DMS79 treated with DMSO at 0.1 percent for 48 hours (cell line): ENCODE measurements at regions not wholly inside any gene's neighbourhood (a gene's known extent, or its start where the extent isn't known, plus 50 kb on each side); places are given as distances from the start of the nearest gene placed in this dataset.

Source experiments
- DNase-seq: peaks from one replicate; lab custom pipeline; 2025; lab: John Stamatoyannopoulos, UW

DNA sequence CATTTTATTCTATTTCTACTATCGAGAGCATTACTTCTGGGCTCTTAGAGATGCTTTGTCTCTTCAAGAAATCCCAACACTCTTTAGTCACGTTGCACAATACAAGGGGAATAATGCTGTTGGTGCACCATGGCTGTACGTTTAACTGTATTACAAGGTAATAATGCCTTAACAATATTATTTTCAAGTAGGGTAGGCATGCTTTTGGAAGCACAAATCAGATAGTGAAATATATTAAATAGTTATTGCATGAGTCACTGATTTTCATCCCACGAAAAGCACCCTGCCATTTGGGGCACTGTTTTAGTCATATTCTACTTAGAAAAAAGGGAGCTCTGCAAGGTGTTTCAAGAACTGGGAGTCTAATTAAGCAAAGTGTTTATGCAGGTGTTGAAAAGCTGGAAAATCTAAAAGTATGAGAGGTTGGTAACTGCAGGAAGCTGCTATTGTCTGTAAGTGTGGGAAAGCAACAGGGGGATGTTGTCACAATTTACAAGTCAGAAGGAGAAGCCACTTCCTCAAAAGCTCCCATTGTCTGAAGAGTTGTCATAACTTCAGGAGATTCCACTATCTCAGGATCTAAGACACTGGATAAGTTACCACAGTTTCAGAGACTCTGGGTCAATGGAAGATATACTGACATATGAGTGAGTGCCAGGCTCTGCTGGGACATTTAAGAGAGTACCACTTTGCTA, 218.2 kb downstream of the JRKL start:
- no peak for DNase-seq

DNA sequence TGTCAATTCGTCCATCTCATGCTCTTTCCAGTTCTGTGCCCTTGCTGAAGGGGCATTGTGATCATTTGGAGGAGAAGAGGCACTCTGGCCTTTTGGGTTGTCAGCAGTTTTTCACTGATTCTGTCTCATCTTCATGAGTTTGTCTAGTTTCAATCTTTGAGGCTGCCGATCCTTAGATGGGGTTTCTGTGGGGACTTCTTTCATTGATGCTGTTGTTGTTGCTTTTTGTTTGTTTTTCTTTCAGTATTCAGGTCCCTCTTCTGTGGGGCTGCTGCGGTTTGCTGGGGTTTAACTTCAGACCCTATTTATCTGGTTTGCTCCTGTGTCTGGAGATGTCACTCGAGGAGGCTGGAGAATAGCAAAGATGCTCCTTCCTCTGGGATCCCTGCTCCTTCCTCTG, 224.3 kb downstream of the JRKL start:
- no peak for DNase-seq

DNA sequence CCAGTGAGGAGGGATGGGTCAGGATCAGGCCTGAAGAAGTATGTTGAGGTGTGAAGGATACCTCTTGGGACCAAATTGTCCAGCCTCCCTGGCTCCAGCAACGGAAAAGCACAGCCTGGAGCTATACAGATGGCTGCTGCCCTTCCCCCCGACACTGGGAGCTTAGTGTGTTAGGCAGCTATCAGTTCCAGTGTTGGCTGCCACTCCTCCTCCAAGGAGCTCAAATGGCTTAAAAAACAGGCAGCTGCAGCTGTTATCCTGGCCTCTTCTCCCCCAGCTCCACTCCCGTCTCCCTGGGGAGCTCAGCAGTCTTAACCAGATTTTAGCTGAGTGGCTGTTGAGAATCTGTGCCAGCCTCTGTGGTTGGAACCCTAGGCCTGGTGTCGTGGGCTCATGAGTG, 225.0 kb downstream of the JRKL start:
- DNase-seq: no peak

DNA sequence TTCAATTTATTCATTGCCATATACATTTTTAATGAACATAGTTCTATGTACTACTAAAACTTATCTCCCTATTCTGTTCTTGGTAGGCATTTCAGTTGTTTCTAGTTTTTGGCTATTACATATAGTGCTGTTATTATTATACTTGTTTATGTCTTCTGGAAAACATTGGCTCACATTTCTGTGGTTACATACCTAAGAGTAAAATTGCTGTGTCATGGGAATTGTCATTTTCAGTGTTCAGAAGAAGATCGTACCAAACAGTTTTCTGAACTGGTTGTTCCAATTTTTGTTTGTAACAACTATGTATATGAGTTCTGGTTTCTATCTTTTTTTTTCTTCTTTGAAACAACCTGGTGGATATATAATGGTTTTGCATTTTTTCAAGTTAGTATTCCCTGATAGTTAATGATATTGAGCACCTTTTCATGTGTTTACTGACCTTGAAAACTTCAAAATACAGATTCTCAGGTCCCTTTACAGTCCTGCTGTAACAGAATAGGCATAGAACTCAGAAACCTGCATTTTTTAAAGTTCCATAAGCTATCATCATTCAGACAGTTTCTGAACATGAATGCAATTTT, 230.7 kb downstream of the JRKL start:
- DNase-seq: no peak

DNA sequence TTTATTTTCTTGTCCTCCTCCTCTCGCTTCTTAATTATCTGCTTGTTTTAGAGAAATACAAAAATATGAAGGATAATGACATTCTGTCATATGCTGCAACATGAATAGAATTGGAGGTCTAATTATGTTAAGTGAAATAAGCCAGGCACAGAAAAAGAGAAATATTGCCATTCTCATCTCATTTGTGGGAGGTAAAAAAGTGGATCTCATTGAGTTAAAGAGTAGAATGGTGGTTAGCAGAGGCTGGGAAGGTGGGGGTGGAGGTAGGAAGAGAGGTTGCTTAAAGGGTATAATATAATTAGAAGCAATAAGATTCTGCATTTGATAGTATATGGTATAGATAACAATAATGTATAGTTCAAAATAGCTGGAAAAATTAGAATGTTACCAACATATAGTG, 231.3 kb downstream of the JRKL start:
- no peak for DNase-seq

DNA sequence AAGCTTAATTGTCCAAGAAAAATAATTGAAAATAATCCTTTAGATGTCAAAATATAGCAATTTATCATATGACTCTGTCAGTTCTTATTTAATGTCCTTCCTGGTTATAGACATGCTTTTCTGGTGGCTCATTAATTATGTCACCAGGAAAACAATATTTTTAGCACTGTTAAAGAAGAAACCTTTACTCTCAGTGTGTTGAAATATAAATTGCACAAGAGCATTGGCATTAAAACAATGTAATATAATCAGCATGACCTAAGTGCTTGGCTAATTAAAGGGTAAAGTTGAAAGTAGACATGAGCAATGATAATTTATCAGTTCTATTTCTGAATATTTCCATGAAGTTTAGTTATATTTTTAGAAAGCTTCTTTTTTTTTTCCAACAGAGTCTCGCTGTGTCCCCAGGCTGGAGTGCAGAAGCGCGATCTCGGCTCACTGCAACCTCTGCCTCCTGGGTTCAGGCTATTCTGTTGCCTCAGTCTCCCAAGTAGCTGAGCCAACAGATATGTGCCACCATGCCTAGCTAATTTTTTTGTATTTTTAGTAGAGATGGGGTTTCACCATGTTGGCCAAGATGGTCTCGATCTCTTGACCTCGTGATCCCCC, 232.3 kb downstream of the JRKL start:
- DNase-seq: no peak

DNA sequence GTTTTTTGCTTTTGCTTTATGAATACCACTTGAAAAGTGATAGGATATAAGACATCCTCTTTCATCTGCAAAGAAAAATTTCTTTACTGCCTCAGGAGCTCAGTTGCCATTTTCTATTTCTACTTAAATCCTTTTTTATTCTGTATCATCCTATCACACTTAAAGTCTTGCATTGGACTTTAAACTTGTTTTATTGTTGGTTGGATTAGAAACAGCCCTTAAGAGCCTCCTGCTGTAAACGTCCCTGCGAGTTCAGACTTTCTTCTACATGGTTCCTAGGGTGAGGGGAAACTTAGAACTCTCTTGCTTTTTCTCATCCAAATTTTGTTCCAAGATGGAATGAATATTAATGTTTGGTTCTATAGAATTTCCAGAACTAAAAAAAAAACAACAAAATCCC, 234.3 kb downstream of the JRKL start:
- DNase-seq: no peak

DNA sequence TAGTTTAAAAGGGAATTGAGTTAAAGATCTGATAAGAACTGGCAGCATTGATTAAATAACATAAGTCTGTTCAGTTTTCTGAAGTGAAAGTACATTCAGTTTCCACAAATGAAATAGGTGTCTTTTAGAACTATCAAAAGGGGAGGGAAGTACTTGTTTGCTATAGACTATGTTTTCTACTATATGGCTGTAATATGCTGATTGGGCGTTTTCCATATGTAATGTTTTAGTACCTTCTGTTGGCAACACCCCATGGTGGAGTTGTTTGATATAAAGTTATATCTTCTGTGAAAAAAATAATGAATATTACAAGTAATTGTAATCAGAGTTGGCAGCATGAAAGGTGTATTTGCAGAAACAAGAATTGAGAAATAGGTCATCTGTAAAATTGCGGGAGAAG, 237.6 kb downstream of the JRKL start:
- DNase-seq: no peak

DNA sequence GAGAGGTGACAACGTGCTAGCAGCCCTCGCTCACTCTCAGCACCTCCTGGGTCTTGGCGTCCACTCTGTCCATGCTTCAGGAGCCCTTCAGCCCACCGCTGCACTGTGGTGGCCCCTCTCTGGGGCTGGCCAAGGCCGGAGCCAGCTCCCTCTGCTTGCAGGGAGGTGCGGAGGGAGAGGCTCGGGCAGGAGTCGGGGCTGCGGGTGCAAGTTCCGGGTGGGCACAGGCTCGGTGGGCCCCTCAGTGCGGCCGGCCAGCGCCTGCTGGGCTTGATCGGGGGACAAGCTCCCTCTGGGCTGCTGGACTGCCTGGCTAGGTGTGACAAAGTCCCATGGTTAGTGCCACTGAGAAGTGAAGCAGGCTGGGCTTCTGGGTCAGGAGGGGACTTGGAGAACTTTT, 245.8 kb downstream of the JRKL start:
- DNase-seq: no peak

DNA sequence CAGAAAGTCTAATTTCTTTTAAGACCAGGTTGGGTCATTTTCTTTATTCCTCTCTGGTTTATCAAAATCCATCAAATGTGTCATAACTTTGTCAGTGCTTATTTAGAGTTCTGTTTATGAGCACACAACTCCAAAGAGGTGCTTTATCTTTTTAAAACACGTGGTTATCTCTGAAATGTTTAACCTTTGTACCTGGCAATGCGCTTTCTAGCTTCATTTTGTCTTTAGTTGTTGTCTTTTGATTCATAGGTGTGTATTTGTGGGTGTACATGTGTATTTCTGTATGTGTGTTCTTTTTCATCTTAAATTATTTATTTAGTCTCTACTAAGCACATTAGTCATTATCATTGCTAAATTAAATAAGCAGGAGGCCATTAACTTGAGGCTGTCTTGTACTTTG, 251.4 kb downstream of the JRKL start:
- no peak for DNase-seq

DNA sequence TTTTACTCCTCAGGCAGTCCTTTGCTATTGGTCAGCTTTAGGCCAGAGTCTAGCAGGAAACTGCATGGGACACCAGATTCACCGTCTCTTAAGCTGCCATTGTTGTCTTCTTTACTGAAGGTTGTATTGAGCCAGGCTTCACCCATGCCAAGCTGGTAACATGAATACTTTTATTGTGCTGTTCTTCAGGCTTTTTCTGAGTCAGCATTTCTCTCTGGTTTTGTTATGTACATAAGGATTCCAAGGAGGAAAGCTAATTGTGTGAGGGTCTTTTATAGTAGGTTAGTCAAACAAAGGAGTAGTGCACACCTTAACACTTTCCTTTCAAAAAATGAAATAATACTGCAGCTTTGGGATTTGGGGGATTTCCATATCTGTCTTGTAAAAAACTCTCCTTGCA, 252.8 kb downstream of the JRKL start:
- no peak for DNase-seq

DNA sequence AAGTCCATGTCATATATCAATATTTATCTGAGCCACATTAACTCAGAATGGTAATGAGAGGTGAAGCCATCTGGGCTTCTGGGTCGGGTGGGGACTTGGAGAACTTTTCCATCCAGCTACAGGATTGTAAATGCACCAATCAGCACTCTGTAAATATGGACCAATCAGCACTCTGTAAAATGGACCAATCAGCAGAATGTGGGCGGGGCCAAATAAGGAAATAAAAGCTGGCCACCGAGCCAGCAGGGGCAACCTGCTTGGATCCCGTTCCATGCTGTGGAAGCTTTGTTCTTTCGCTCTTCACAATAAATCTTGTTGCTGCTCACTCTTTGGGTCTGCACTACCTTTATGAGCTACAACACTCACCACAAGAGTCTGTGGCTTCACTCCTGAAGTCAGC, 253.4 kb downstream of the JRKL start:
- DNase-seq: no peak

DNA sequence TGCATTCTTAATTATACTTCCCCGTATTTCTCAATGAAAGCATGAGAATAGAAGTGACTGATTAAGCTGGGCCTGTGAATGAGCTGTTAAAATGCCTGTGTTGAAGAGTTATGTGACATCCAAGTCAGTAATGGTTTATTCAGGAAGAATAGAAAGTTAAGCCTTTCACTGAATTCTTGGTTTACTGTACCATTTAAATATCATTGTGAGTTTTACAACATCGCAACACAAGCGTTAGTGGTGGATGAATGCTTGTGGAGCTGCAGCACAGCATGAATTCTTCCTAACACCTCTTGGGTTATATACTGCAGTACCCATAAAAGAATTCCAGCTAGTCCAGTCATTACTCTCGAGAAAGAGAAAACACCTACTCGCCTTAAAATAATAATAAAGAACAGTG, 257.8 kb downstream of the JRKL start:
- no peak for DNase-seq

DNA sequence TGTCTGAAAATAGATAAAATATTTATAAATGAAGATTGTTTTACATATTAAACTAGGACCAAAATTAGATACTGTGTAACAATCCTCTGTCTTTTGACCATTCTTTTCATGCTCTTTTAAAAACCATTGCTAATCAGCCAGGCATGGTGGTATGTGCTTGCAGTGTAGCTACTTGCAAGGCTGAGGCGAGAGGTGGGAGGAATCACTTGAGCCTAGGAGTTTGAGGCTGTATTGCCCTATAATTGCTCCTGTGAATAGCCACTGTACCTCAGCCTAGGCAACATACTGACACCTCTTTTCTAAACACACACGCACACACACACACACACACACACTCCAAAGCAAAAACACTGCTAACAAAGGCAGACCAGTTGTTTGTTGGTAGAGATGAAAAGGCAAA, 259.2 kb downstream of the JRKL start:
- no peak for DNase-seq

DNA sequence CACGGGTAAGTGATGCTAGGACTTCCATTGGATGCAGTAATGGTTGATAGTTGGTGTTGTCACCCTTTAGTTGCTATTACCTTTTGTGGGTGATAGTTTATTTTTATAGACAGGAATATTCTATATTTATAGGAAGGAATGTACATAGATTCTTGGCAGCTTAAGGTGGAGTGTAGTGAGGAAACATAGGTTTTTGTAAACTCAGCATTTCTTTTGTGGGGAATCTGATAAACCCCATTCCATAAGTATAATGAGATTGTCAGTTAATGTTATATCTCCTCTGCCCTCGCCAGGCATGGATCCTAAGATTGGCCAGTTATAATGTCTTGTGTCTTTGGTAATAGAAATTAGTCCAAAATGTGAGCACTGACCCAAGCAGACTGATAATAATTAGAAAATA, 262.7 kb downstream of the JRKL start:
- DNase-seq: no peak

DNA sequence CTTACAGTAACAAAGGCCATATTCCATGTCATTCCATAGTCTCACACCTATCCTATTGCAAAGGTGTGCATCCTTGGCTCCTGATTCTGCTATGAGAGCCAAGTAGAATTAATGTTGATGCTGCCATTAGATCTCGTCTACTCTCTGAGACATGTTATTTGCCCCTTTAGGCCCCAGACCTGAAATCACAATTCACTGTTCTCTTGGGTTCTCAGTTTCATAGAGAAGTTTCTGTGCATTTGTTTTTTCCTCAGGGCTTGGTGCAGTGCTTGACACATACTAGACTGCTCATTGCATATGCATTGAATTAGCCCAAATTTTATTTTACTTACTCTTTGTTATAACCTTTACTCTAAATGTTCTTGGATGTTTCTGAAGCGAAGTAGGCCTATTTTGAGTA, 265.7 kb downstream of the JRKL start:
- no peak for DNase-seq

DNA sequence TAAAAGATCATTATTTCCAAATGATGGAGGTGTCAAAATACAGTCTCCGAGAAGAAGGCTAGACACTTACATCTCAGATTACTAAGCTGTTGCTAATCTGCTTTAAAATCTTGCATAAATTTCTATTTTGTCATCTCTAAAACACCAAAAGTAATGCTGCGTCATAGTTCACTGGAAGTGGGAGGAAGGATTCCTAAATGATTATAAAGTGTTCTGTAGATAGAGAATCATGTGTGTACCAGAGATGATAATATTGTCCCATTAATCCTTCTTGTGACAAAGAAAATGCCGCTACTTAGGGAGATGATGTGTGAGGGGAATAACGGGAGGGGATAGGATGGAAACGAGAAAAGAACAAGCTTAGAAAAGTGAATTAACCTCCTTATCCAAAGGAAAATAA, 268.6 kb downstream of the JRKL start:
- no peak for DNase-seq

DNA sequence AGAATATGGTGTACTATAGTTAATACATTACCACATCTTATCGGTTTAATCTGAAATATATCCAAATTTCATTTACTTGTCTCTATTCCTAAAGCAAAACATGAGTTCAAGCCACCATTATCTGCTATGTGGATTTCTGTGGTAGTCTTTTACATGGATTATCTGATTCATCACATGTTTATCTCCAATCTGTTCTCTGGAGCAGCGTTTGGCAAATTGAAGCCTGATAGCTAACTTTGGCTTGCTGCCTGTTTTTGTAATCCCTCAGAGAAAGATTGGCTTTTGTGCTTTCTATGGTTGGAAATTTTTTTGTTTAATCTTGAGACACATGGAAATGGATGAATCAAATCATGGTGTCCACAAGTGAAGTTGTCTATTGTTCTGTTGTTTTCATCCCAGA, 274.3 kb downstream of the JRKL start:
- no peak for DNase-seq

DNA sequence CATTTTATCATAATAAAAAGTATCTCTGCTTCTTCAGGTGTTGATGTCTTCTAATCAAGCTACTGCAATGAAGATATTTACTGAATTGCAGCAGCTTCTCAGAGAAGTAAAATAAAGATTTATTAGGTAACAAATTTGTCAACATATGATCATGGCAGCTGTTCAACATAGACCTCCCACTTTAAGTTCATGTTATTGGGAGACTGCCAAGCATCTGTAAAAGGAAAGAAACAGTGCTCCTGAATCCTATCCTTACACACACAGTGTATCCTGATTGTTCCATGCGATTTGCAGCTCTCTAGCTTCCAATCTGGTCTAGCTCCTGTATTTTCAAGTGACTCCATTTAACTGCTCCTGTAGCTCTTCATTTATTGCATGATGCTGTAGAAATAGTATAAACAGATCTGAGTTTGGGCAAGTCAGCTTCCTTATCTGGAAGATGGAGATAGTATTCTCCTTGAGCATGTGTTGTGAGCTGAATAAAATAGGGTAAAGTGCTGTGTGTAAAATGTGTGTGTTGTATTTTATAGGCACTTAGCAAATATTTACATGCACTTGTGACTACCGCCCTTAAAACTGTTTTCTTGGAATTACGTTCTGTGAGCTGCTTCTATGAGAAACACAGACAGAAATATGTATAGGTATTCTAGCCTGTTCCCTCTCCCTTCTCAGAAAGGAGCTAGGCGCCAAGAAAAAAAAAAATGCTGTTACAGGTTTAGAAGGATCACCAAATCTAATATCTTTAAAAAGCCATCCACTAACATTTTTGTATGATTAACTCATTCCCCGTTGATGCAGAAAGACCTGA, 290.6 kb downstream of the JRKL start:
- DNase-seq: no peak

DNA sequence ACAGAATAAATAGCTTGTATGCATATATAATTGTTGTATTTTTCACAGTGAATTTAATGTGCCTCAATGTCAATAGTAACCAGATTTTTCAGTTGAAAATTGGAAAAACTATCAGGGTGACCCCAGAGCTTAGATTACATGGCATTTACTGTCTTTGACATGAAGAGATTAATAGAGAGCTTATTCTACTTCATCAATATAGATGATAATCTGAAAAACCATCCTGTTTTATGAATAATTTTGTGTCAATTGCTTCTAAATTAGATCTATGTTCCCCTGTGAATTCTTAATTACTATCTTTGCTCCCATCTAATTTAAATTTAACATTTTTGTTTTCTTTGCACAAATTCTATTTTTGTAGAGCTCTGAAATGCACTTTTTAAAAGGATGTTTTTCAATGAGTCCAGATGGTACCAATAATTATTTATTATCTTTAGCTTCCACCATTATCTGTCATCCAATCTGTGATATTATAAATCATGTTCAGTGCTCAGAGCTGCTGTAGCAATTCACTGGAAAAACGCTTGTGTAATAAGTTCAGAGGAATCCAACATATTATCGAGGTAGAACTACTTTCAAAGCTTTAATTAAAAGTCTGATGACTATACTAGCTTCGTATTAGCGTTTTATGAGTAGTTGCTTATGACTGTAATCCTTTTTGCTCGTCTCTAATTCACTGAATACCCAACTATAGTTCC, 291.4 kb downstream of the JRKL start:
- DNase-seq: no peak

DNA sequence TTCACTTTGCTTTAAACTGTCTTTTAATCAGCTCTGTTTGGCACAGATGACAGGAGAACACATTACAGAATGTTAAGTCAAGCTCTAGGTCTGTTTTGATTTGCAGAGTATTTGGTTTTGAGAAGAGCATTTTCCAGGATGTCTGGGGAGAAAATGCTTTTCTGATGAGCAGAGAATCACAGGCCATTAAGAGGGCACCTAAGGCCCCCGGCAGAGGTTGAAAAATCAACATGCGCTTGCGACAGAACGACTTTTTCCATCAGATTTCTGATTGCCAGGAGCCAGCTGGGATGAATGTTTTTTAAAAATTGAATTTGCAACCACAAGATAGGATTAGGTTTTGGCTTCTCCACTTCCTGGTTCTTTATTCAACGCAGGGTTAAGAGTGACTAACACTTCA, 304.5 kb downstream of the JRKL start:
- no peak for DNase-seq

DNA sequence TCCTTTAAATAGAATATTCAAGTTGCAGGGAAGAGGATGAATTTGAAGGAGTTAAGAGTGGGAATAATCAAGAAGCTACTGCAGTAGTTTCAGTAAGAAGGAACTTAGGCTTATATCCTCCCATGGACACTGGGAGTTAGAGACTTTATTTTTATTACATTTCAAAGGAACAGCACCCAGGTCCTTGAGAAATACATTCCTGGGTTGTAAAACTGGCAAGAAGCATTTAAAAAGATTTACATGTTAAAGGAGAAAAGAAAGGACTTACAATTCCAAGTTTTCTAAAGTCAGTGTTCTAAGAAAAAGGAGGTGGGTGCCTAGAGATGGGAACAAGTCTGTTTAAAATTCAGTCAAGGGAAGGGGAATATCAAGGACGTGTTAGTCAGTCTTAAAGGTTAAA, 306.9 kb downstream of the JRKL start:
- no peak for DNase-seq

DNA sequence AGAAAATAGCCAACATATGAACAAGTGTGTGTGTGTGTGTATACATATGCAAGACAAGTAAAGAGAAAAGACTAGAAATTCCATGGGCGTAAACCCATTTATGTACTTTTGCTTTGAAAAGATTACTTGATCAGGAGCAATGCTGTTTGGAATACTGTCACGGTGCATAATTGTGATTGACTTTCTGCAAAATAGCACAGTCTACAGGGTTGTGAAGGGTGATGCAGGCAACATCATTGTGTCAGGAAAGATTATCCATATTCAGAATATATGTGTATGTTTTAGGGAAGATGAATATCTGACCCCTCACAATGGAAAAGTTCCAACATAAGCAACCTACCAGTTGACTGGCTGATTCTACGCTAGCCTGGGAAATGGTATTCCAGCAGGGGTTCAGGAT, 307.7 kb downstream of the JRKL start:
- DNase-seq: no peak
